ENCODE measurements at regions not wholly inside any gene's neighbourhood (a gene's known extent, or its start where the extent isn't known, plus 50 kb on each side); places are given as distances from the start of the nearest gene placed in this dataset.

DNA sequence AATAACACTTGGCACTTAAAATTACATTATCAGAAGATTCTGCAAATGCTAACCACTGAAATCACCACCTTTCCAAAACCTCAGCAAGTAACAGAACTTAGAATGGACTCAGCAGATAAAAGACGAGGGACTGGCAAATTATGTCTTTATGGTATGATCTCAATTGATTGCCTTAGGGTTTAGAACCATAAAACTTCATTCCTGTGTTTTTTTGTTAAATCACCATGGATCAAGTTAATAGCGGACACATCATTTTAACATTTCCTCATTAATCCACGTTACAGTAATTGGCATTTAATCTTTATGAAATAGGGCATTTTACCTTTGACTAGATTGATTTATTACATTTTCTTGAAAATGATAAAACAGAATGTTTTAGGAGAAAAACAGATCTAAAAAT lies 2070.3 kb downstream of the PCDH9 start:
- no peak for TF ChIP-seq HDGF (IDR thresholded peaks at IDR 0.05; ENCODE audit: borderline replicate concordance)
- no peak for TF ChIP-seq FOXA1 (IDR thresholded peaks at IDR 0.05)
- TF ChIP-seq L3MBTL2 (conservative IDR thresholded peaks at IDR 0.05), result no peak
- no peak for TF ChIP-seq FOXM1 (IDR thresholded peaks at IDR 0.05; ENCODE audit: borderline replicate concordance)
- no peak for TF ChIP-seq ARNT (IDR thresholded peaks at IDR 0.05)
- no peak for TF ChIP-seq ELF4 (IDR thresholded peaks at IDR 0.05)
- no peak for TF ChIP-seq TARDBP (IDR thresholded peaks at IDR 0.05)
- TF ChIP-seq NFRKB (IDR thresholded peaks at IDR 0.05), result no peak
- no peak for TF ChIP-seq FOXK2 (IDR thresholded peaks at IDR 0.05)

All from HEK293T (cell line).